Dedifferentiated amniotic fluid mesenchymal stem cell (primary cell): ENCODE measurements at regions not wholly inside any gene's neighbourhood (a gene's known extent, or its start where the extent isn't known, plus 50 kb on each side); places are given as distances from the start of the nearest gene placed in this dataset.

Source experiments
- DNase-seq: peaks from one replicate; pipeline ENCODE4 v3.0.0-alpha.2; 2016; ENCODE audit errors: extremely low spot score

DNA sequence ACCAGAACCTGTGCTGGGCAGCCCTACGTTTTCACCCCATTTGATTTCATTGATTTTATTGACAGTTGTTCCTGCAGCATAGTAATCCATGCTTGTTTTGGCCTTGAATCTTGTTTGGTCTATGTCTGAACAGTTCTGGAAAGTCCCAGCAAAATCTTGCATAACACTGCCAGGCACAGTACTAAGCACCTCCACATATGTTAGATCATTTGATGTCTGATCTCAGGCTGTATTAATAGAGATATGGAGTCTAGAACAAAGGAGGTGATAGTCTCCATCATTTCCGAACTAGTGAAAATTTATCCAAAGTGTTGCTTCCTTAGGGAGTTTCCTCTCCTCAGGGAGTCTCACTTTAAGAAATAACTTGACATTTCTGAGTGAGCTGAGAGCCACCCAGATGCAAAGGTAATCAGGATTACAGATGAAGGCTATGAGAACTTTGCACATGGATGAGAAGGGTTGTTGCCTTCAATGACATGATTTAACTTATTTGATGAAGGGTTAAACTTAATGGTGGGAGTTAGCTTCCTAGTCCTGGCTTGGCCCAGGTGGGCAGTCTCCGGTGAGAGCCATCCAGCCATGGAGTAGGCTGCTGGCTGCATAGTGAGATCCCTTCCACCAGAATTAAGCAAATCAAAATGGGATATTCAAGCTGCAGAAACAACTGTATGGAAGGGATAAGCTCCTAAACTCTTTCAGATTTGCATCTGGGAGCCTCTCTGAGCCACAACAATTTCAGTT is 173.8 kb upstream of the MVB12B start:
- no peak for DNase-seq

DNA sequence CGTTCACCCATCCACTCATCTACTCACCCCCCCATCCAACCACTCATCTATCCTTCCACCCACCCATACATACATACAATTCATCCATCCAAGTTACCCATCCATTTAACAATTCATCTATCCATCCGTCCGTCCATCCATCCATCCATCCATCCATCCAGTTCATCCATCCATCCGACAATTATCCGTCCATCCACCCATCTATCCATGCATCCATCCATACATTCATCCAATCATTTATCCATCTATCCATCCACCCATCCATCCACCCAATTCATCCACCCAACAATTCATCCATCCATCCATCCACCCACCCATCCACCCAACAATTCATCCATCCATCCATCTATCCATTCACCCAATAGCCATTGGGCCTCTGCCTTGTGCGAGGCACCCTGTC is 173.2 kb upstream of the MVB12B start:
- no peak for DNase-seq

DNA sequence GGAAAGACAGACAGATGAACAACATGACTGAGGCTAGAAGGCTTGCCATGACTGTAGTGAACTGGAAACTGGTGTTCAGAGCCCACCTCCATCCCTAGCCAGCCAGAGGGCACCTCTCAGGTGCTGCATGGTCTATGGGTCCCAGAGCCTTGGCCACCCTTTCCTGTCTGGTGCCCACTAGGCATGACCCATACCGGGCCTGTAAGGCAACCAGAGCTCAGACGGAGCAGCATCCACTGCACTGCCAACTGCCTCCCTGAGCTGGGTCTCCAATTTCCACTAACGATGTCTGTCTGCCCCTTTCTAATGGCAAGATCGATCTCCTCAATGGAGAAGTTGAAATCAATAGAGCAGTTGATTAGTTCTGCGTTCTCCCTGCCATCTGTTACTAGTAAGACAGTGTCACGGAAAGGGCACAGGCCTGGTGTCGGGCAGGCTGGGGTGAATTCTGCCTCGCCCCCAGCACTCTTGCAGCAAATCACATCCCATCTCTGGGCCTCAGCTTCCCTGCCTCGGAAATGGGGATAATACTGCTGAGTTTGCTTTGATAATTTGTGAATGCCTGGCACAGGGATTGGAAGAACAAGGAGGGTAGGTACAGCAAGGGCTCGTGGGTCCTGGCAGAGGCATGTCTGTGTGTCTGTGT is 172.3 kb upstream of the MVB12B start:
- no peak for DNase-seq

DNA sequence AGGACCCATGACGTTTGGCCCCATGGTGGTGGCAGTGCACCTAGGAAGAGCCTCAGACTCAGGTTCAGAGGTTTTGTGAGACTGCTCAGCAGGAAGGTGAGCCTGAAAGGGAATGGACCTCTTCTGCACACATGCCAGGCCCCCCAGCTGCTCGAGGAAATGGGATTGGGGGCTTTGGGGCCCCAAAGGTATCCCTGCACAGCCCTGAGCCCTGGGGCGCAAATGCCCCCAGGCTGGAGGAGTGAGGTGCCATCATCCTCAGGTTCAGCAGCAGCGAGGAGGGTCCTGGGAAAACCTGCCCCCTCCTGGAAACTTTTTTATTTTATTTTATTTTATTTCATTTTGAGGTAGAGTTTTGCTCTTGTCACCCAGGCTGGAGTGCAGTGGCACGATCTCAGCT is 171.8 kb upstream of the MVB12B start:
- no peak for DNase-seq

DNA sequence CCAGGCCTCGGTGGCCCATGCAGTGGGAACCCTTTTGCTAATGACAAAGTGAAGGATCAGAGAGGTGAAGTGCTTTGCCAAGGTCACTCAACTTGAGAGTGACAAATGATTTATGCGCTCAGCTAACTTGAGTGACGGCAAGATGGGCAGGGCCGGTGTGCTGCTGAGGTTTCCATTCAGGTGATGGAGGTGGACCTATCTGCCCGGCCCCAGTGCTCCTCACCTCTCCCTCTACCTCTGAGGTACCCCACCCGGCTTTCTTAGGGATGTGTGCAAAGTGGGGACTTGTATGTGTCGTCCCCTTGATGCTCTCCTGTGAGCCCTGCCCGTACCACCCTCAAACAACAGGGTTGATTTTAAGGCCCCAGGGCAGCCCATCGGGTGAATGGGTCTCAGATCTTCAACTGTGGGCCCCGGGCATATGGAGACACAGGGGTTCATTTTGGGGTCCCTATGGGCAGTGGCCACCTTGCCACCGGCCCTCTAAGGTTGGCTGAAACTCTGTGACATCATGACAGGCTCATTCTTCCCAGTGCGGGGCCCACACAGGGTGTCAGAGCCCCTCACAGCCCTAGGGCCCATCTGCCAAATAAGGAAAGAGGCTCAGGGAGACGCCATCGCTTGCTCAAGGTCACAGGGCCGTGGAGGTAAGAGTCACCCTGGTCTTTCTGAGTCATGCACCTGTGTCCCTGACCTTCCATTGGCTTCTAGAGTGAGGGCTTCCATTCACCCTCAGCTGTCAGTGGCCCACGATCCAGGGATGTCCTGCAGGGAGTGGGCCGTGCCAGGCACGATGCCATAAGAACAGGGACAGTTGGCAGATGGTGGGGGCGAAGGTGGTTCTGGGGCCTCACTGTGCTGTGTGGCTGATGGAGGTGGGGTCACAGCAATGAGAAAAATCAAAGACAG is 170.6 kb upstream of the MVB12B start:
- DNase-seq, result no peak

DNA sequence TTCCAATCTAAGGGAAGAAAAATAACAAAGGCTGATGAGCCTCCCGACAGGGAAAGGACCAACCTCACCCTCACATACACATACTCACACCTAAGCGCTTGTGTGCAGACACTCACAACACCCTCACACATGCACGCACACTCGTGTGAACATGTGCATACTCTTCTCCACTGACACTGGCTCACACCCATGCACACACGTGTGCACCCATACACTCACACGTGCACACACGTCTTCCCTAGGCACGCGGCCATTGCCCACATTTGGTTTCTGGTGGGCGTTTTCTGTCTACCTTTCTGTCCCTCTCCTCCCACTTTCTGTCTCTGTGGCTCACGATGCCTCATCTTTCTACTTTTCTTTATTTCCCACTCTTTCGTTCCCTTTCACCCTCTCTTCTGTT is 169.7 kb upstream of the MVB12B start:
- no peak for DNase-seq

DNA sequence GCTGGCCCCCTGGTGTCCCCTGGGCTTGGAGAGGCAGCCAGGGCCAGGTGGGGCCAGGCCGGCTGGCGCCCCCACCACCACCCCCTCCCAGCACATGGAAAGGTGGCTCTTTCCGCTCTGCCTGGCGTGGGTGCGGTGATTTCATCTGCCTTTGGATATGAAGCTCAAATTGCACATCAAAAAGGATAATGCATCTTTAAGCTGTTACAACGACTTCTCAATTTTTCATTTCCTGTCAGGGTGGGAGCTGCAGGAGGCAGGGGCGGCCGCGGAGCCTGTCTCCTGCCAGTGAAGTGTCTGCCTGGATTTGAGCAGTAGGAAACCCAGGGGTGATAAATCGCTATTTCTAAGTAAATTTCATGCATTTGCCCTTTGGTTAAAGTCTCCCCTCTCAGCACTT is 169.2 kb upstream of the MVB12B start:
- no peak for DNase-seq

DNA sequence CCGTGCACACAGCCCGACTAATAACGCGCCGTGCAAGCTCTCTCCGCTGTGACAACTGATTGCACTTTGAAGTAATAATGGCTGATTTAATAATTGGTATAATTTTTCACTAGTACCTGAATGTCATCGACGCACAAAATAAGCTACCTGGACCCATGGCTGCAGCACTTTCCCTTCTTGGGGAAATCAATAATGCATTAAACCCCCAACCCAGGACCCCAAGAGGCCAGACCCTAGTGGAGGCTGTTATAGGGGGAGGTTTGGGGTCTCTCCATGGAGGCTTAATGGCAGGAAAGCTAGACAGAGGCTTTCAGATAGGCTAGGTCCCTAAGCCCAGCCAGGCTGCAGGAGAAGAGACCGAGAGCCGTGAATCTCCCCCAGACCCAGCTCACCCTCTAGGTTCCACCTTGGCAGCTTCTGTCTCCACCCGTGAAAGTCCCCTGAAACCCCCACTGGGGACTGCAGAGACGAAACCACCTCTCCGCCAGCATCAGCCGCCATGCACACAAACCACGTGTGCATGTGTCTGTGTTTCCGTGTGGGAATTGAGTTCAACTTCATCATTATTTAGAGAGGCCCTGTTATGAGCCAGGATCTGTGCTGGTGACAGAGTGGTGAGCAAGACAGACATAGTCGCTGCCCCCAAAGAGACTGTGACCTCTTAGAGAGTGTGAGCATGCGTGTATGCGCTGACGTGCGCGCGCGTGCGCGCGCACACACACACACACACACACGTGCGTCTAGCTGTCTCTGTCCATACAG is 168.6 kb upstream of the MVB12B start:
- no peak for DNase-seq

DNA sequence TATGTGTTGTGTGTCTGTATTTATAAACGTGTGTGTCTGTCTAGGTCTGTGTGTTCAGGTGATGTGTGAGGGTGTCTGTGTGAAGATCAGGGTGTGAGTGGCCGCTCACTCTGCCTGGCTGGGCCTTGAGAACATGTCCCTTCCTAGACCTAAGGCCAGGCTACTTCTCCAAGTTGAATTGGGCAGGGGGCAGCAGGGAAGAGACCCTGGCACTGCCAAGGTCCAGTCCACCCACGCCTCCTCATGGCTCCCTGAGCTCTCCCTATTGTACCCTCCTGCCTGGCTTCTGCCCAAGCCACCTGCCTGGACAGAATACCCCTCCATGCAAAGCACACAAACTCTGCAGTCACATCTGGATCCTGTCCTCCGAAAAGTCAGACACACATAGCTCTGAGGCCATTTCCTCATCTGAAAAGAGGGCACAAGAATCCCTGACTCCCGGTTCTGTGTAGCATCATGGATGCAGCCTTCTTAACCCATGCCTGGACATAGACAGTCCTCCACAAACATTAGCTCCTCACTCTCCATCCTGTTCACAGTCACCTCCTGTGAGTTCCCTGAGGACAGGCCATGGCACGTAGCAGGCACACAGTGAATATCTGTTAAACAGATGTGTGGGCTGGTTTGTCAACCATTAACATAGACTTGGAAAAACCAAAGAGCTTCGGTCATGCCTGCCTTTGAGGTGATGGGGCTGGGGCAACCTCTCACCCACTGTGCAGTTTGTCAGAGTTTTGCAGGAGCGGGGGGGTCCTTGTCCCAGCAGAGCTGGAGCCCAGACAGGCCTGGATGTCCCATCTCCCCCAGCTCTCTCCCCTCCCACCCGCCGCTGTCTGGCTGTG is 167.8 kb upstream of the MVB12B start:
- DNase-seq, result no peak

DNA sequence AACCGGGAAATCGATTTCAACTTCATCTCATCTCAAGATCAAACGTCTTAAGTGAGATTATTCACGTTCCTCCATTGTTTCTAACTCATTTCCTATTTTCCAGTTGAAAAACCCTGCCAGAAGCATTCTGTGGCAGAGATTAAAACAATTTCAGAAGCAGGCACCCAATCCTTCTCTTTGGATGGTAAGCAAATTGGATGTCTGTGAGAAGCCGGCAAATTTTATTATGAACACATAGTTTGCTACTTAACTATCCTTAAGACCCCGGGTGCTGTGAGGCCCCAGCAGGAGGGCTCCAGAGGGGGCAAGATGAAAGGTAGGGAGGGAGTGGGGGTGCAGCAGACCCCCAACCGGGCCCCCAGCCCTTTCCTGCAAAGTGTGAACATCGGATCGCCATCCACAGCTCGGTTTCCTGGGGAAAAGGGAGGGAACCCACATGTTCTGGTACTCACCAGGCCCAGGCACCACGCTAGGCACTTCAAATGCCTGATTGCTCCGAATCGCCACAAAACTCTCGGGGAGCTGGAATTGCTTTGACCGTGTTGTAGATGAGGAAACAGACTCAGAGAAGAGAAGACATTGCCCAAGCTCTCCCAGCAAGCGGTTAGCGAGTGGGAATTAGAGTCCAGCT is 167.1 kb upstream of the MVB12B start:
- DNase-seq, result no peak

DNA sequence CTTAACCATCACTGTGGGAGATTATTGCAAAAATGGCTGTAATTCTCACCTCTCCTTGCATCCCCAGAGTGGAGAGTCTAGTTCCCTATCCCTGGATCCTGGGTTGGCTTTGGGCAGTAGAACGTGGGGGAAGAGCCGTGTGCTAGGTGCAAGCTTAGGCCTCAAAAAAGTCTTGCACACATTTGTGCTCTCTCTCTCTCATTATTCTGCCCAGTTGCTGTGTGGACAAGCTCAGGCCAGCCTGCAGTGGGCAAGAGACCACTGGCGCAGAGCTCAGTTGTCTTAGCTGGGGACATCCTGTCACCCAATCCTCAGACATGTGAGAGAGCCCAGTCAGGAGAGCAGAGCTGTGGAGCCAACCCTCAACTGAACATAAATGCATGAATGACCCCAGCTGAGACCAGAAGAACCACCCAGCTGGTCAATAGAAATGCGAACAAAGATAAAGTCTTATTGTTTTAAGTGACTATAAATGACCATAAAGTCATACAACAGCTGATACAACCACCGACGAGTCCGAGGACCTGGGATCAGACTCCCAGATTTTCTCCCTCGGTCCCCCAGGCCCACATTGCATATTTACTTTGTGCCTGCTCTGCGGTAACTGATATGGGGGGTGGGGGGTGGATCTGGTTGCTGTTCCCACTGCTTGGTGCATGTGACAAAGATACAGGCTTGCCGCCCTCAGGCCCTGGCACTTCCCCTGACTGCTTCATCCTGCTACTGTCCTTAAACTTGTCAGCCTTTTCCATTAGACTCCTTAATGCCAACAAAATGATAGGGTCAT is 166.4 kb upstream of the MVB12B start:
- no peak for DNase-seq

DNA sequence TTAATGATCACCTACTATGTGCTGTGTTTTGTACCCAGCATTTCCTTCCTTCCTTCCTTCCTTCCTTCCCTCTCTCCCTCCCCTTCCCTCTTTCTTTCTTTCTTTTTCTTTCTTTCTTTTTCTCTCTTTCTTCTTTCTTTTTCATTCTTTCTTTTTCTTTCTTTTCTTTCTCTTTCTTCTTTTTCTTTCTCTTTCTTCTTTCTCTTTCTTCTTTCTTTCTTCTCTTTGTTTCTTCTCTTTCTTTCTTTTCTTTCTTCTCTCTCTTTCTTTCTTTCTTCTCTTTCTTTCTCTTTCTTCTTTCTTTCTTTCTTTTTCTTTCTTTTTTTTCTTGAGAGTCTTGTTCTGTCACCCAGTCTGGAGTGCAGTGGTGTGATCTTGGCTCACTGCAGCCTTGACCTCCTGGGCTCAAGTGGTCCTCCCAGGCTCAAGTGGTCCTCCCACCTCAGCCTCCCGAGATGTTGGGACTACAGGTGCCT is 165.7 kb upstream of the MVB12B start:
- no peak for DNase-seq

DNA sequence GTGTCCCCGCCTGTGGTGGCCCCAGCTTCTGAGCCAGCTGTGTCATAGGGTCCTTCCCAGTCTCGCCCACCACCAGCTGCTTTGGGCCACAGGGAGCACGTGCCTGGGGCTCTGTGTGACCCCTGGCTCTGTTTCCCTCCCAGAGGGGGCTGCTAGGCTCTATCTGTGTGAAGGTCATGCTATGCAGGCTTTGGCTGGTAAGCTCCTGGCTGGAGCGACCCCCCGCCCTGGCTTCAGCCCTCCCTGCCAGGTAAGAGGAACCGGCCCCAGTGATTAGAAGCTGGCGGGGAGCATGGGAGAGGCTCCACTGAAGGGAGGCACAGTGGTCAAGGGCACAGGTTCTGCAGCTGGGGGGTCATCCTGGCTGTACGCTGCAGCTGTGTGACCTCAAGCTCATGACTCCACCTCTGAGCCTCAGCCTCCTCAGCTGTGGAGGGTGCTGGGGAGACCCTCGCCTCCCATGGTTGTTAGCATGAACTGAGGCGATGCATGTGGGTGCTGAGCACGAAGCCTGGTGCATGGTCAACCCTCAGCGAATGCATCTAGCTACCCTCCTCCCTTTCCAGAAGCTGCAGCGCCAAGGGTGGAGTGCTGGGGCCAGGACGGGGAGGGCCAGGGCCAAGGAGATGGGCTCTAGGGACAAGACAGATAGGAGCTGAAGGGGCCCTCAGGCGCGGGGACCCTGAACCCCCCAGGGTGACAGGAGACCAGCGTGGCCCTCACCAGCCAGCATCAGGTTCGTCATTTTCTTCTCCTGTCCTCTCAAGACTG is 163.8 kb upstream of the MVB12B start:
- DNase-seq, result no peak

DNA sequence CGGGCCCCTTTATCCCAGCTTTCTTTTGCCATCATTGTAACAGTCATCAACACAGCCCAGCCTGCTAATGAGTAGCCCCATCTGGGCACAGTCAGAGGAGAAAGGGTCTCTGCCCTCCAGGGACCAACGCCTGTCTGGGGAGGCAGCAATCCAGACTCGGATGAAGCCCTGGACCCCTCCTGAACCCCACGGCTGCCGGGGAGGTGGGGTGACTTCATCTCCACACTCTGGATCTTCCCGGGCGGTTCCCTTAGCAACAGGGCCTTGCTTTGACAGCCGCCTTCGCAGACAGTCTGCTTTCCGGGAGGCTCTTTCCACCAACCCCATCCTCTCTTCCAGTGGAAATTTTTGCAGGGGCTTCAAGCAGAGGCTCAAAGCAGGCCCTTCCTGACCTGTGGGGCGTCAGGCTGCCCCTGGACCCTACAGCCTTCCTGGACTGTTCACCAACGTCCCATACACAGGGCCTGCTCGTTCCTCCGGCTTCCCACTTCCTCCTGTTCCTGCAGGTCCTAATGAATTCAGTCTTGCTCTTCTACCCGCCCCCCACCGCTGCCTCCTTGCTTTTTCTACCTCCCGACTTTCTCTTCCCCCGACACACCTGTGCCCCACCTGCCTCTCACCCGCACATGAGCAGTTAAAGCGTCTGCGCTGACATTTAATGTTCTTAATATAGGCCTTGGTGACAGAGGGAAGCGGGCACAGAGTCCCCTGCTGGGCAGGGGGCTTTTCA is 161.7 kb upstream of the MVB12B start:
- DNase-seq, result no peak

DNA sequence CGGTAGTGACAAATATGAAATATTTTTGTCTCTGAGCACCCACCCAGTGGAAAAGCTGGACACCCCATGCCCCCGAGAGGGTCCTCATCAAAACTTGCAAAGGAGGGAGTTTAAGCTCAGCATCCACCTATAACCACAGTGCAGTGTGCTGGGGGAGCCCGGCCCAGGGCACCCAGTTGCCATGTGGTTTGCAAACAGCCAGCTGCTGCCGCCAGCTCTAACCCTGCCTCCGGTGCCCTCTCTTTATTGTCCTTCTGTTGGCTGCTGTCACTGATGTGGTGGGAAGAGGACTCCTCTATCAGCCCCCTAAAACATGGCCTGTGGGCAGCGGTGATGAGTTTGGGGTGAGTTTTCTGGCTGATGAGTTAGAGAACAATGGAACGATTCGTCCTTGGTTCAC is 160.9 kb upstream of the MVB12B start:
- no peak for DNase-seq

DNA sequence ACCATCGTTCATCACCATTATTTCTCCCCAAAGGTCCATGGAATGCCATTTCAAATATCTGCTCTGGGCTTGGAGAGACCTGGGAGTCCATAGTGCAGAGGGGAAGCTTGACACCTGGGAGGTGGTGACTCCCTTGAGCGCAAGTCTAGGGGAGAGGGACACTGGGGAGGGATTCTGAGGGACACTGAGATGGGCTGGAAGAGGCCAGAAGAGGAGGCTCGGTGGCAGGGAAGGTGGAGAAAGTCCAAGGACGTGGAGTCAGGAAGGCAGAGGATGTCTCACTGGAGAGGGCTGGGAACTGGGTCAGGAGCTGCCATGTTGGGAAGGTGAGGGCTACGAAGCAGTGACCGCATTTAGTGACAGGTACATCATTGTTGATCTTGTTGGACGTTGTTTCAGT is 160.3 kb upstream of the MVB12B start:
- no peak for DNase-seq

DNA sequence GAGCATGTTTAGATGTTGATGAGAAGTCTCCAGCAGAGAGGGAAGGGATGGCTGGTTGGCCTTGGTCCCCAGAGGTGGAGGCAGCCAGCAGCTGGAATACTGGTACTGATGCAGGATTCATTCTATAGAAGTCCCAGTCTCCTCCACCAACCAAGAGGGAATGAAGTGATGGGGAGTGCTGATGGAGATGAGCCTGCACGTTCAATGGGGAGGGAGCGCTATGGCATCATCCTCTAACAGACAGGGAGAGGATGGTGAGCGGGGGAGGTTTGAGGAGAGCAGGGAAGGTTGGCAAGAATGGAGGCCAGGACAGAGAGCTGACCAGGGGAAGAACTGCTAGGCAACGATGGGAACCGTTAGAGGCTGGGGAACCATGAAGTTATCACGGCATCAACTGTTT is 159.8 kb upstream of the MVB12B start:
- no peak for DNase-seq

DNA sequence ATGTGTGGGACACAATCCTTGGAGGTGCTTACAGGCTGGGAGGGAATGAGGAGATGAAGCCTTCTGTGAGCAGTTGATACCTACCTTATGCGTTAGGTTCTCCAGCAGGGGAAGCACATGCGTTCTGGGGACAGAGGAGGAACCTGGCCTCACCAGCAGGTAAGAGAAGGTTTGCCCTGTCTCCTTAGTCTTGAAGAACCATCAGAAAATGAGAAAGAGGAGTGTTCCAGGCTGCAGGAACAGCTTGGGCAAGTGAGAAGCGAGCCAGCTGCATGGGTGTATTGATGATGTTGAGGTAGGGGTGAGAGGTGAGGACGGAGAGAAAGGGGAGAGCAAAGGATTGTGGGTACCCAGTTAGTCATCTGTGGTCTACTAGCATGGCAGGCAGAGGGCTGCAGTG is 156.9 kb upstream of the MVB12B start:
- no peak for DNase-seq
